ENCODE measurements at regions not wholly inside any gene's neighbourhood (a gene's known extent, or its start where the extent isn't known, plus 50 kb on each side); places are given as distances from the start of the nearest gene placed in this dataset.

GRCh38 chr2:13010283-13010682 is 293.5 kb downstream of the TRIB2 start:
- CTCF ChIA-PET, result no interaction called here
- TF ChIP-seq BHLHE40 (IDR thresholded peaks at IDR 0.05; ENCODE audit: borderline replicate concordance) (no peak), SP1 (IDR thresholded peaks at IDR 0.05) (no peak), FOXM1 (IDR thresholded peaks at IDR 0.05; ENCODE audit: borderline replicate concordance) (no peak), FOXA1 (IDR thresholded peaks at IDR 0.05) (no peak), L3MBTL2 (conservative IDR thresholded peaks at IDR 0.05) (no peak), ZNF384 (IDR thresholded peaks at IDR 0.05) (no peak), TARDBP (IDR thresholded peaks at IDR 0.05) (no peak), ELF4 (IDR thresholded peaks at IDR 0.05) (no peak), FOXK2 (IDR thresholded peaks at IDR 0.05) (no peak), CTBP1 (IDR thresholded peaks at IDR 0.05; ENCODE audit: borderline replicate concordance) (no peak)
- no peak for DNase-seq (ENCODE audit: extremely low spot score)
- POLR2A ChIA-PET, result no interaction called here

DNA sequence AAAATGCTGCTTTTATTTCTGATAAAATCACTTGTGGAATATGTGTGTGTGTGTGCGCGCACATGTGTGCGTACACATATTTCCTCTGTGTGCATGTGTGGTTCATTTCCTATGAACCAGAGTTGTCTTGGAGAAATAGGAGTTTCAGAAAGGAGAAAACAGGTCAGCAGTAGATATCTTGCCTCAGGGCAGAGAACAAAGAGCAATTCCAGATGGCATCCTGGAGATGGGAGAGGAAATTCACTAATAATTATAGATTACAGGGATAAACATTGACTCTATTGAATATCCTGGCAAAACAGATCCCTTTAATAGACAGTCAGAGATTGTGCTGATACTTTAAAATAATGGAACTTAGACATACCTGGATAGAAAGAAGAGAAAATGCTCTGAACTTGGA is 298.0 kb downstream of the TRIB2 start:
- ChIA-PET POLR2A (no interaction called here), CTCF (no interaction called here)
- TF ChIP-seq HDGF (IDR thresholded peaks at IDR 0.05; ENCODE audit: borderline replicate concordance) (no peak), FOXA1 (IDR thresholded peaks at IDR 0.05) (no peak), BHLHE40 (IDR thresholded peaks at IDR 0.05; ENCODE audit: borderline replicate concordance) (no peak), SUZ12 (IDR thresholded peaks at IDR 0.05) (no peak), FOXK2 (IDR thresholded peaks at IDR 0.05) (no peak)
- TF ChIP-seq, protein P1, sequence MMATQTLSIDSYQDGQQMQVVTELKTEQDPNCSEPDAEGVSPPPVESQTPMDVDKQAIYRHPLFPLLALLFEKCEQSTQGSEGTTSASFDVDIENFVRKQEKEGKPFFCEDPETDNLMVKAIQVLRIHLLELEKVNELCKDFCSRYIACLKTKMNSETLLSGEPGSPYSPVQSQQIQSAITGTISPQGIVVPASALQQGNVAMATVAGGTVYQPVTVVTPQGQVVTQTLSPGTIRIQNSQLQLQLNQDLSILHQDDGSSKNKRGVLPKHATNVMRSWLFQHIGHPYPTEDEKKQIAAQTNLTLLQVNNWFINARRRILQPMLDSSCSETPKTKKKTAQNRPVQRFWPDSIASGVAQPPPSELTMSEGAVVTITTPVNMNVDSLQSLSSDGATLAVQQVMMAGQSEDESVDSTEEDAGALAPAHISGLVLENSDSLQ (IDR thresholded peaks at IDR 0.05), result no peak
- DNase-seq (ENCODE audit: extremely low spot score), result no peak

GRCh38 chr2:13015532-13016320 is 299.0 kb downstream of the TRIB2 start:
- no peak for DNase-seq (ENCODE audit: extremely low spot score)
- TF ChIP-seq NFRKB (IDR thresholded peaks at IDR 0.05) (no peak), CTBP1 (IDR thresholded peaks at IDR 0.05; ENCODE audit: borderline replicate concordance) (no peak), ZNF384 (IDR thresholded peaks at IDR 0.05) (no peak), BHLHE40 (IDR thresholded peaks at IDR 0.05; ENCODE audit: borderline replicate concordance) (no peak), HDGF (IDR thresholded peaks at IDR 0.05; ENCODE audit: borderline replicate concordance) (no peak), LEF1 (IDR thresholded peaks at IDR 0.05; ENCODE audit: borderline replicate concordance) (no peak), L3MBTL2 (conservative IDR thresholded peaks at IDR 0.05) (no peak), FOXK2 (IDR thresholded peaks at IDR 0.05) (no peak), FOXA1 (IDR thresholded peaks at IDR 0.05) (no peak), SP1 (IDR thresholded peaks at IDR 0.05) (no peak)
- TF ChIP-seq, protein P1 (IDR thresholded peaks at IDR 0.05), result no peak
- ChIA-PET POLR2A (no interaction called here), CTCF (no interaction called here)

DNA sequence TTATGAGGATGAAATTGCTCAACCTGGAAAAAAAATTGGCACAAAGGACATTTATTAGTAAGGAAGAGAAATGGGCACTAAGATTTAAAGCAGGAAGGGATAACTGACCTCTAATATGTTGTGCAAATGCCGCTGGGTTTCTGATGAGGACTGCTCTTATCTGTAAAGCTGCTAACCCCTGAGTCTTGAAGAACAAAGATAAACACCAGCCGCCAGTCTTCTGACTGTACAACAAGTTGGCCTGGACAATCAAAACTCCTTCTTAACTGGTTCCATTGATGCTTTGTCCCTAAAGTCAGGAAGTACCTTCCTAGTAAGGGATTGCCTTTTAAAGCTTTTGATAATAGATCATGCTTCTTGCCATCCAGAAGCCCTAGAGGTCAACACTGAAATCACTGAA is 301.8 kb downstream of the TRIB2 start:
- TF ChIP-seq BHLHE40 (IDR thresholded peaks at IDR 0.05; ENCODE audit: borderline replicate concordance) (no peak), L3MBTL2 (conservative IDR thresholded peaks at IDR 0.05) (no peak), FOXM1 (IDR thresholded peaks at IDR 0.05; ENCODE audit: borderline replicate concordance) (no peak), SUZ12 (IDR thresholded peaks at IDR 0.05) (no peak)
- DNase-seq (ENCODE audit: extremely low spot score), result no peak
- ChIA-PET CTCF (no interaction called here), POLR2A (no interaction called here)

DNA sequence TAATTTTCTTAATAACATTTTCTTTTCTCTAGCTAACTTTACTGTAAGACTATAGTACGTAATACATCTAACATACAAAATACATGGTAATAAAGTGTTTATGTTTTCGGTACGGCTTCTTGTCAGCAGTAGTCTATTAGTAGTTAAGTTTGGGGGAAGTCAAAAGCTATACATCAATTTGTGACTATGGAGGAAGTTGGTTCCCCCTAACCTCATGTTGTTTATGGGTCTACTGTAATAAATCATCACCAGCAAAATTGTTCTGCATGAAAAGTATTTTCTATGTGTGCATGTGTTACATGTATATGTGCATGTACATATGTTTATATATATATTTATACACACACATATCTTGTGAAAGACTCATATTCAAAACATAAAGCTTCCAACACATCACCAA is 303.0 kb downstream of the TRIB2 start:
- TF ChIP-seq NFRKB (IDR thresholded peaks at IDR 0.05) (no peak), CTBP1 (IDR thresholded peaks at IDR 0.05; ENCODE audit: borderline replicate concordance) (no peak), L3MBTL2 (conservative IDR thresholded peaks at IDR 0.05) (no peak), HDGF (IDR thresholded peaks at IDR 0.05; ENCODE audit: borderline replicate concordance) (no peak), SUZ12 (IDR thresholded peaks at IDR 0.05) (no peak), LEF1 (IDR thresholded peaks at IDR 0.05; ENCODE audit: borderline replicate concordance) (no peak), SP1 (IDR thresholded peaks at IDR 0.05) (no peak), ARNT (IDR thresholded peaks at IDR 0.05) (no peak)
- TF ChIP-seq, protein P1 (IDR thresholded peaks at IDR 0.05), result no peak
- no peak for DNase-seq (ENCODE audit: extremely low spot score)
- CTCF ChIA-PET, result no interaction called here
- POLR2A ChIA-PET, result no interaction called here

- TF ChIP-seq NFRKB (IDR thresholded peaks at IDR 0.05), result no peak
- no peak for TF ChIP-seq FOXA1 (IDR thresholded peaks at IDR 0.05)
- TF ChIP-seq, protein P1 (IDR thresholded peaks at IDR 0.05), result no peak
- no peak for TF ChIP-seq BHLHE40 (IDR thresholded peaks at IDR 0.05; ENCODE audit: borderline replicate concordance)
- DNase-seq (ENCODE audit: extremely low spot score), result no peak
- ChIA-PET CTCF (no interaction called here), POLR2A (no interaction called here)
Measured at GRCh38 chr2:13020469-13020868, 303.7 kb downstream of the TRIB2 start.

Measured in HEK293T (cell line).